Tibial artery (tissue), 4 donors: ENCODE measurements at regions not wholly inside any gene's neighbourhood (a gene's known extent, or its start where the extent isn't known, plus 50 kb on each side); places are given as distances from the start of the nearest gene placed in this dataset.
"Not testable (repeated sequence)": the region's sequence is repeated elsewhere in the genome, so short reads cannot be mapped to it uniquely, and the experiment has no call there.

Experiments
- DNase-seq, 2 donors: peaks; one replicate each; pipeline ENCODE4 v3.0.0-alpha.2; 2019
- H3K27ac ChIP-seq, 2 donors: fragments of 200-600 bp; sonication (generic) in 1 of 2; 1 replicate in 1 of 2; 2 replicates in 1 of 2; pipeline ENCODE4 v1.5.1; 2018 to 2019; ENCODE audit warnings: mild to moderate bottlenecking in 1 of 2
- H3K27me3 ChIP-seq, 2 donors: fragments of 200-600 bp; sonication (generic) in 1 of 2; one replicate each; pipeline versions ENCODE4 v1.5.1 to v1.6.0; 2016 to 2019
- H3K36me3 ChIP-seq, 3 donors: fragments of 200-600 bp; sonication (generic) in 2 of 3; one replicate each; pipeline ENCODE4 v1.5.1; 2016 to 2019; ENCODE audit warnings: mild to moderate bottlenecking in 2 of 3
- H3K4me1 ChIP-seq, 4 donors: fragments of 200-600 bp; sonication (generic) in 2 of 4; 1 replicate in 3 of 4; 2 replicates in 1 of 4; pipeline ENCODE4 v1.5.1; 2016 to 2019
- H3K4me3 ChIP-seq, 2 donors: fragments of 200-600 bp; sonication (generic) in 1 of 2; 1 replicate in 1 of 2; 2 replicates in 1 of 2; pipeline ENCODE4 v1.5.1; 2018 to 2019; ENCODE audit warnings: mild to moderate bottlenecking in 2 of 2
- H3K9me3 ChIP-seq, 3 donors: fragments of 200-600 bp; sonication (generic) in 1 of 3; one replicate each; pipeline ENCODE4 v1.5.1; 2016 to 2019
- intact Hi-C: fragments of 100-400 bp; cut with DNase I; formaldehyde crosslinking; loops from one replicate; pipeline ENCODE4 v1.15.0; 2023; ENCODE audit warnings: low total_unique reads
- TF ChIP-seq, protein P1 (sequence below), 2 experiments: fragments of 200-600 bp in 1 of 2; fragments of 450-650 bp in 1 of 2; IDR thresholded peaks; one replicate each; pipeline ENCODE4 v1.5.1; 2017 to 2019; ENCODE audit warnings: antibody characterized with exemption in 2 of 2, mild to moderate bottlenecking in 1 of 2, moderate library complexity in 1 of 2

DNA sequence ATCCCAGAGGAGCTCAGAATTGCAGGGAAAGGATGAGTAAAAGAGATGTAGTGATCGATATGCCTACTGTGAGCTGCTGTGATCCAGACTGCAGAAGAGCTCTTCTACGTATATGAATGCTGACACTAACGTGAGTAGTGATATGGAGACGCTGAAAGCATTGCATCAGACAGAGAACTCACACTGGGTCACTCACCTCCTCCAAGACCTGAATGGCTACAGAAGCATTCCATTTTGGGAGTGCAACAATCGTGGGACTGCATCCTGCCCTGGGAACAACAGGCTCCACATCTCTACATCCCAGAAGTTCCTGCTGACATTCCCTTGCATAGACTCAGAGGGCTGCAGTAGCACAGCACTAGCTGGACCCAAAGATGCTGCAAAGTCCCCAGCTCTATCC is 755.9 kb upstream of the MEF2C start:
- no peaks in the 10 kb centered on the region for H3K27me3 ChIP-seq
- TF ChIP-seq, protein P1, sequence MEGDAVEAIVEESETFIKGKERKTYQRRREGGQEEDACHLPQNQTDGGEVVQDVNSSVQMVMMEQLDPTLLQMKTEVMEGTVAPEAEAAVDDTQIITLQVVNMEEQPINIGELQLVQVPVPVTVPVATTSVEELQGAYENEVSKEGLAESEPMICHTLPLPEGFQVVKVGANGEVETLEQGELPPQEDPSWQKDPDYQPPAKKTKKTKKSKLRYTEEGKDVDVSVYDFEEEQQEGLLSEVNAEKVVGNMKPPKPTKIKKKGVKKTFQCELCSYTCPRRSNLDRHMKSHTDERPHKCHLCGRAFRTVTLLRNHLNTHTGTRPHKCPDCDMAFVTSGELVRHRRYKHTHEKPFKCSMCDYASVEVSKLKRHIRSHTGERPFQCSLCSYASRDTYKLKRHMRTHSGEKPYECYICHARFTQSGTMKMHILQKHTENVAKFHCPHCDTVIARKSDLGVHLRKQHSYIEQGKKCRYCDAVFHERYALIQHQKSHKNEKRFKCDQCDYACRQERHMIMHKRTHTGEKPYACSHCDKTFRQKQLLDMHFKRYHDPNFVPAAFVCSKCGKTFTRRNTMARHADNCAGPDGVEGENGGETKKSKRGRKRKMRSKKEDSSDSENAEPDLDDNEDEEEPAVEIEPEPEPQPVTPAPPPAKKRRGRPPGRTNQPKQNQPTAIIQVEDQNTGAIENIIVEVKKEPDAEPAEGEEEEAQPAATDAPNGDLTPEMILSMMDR (IDR thresholded peaks at IDR 0.05) = no peak
- H3K4me1 ChIP-seq = no peaks in the 10 kb centered on the region
- intact Hi-C loops = no loop called here
- H3K36me3 ChIP-seq = no peaks in the 10 kb centered on the region
- H3K27ac ChIP-seq = no peak overlapping the region
- no peak for DNase-seq
- no peak overlapping the region for H3K4me3 ChIP-seq
- no peaks in the 10 kb centered on the region for H3K9me3 ChIP-seq

DNA sequence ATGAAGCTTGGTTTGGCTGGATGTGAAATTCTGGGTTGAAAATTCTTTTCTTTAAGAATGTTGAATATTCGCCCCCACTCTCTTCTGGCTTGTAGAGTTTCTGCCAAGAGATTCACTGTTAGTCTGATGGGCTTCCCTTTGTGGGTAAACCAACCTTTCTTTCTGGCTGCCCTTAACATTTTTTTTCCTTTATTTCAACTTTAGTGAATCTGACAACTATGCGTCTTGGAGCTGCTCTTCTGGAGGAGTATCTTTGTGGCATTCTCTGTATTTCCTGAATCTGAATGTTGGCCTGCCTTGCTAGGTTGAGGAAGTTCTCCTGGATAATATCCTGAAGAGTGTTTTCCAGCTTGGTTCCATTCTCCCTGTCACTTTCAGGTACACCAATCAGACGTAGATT is 751.2 kb upstream of the MEF2C start:
- H3K4me3 ChIP-seq, DNase-seq, H3K36me3 ChIP-seq, H3K4me1 ChIP-seq, H3K27ac ChIP-seq, H3K9me3 ChIP-seq, intact Hi-C loops, H3K27me3 ChIP-seq: not testable (repeated sequence)

DNA sequence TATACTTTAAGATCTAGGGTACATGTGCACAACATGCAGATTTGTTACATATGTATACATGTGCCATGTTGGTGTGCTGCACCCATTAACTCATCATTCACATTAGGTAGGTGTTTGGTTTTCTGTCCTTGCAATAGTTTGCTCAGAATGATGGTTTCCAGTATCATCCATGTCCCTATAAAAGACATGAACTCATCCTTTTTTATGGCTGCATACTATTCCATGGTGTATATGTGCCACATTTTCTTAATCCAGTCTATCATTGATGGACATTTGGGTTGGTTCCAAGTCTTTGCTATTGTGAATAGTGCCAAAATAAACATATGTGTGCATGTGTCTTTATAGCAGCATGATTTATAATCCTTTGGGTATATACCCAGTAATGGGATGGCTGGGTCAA is 747.1 kb upstream of the MEF2C start:
- H3K27ac ChIP-seq, H3K4me1 ChIP-seq, intact Hi-C loops, H3K27me3 ChIP-seq, H3K4me3 ChIP-seq, DNase-seq, H3K9me3 ChIP-seq, H3K36me3 ChIP-seq: not testable (repeated sequence)

DNA sequence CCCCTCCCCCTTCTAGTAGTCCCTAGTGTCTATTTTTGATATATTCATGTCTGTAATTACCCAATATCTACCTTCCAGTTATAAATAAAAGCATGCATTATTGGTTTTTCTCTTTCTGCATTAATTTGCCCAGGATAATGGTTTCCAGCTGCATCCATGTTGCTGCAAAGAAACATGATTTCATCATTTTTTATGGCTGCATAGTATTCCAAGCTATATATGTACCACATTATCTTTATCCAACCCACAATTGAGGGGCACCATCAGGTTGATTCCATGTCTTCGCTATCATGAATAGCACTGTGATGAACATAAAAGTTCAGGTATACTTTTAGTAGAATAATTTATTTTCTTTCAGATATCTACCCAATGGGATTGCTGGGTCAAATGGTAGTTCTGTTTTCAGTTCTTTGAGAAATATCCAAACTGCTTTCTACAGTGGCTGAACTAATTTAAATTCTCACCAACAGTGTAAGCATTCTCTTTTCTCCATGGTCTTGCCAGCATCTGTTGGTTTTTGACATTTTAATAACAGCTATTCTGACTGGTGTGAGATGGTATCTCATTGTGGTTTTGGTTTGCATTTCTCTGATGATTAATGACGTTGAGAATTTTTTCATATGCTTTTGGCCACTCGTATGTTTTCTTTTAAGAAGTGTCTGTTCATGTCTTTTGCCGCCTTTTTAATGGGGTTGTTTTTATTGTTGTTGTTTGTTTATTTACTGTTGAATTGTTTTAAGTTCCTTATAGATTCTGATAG is 746.1 kb upstream of the MEF2C start:
- no peak for DNase-seq
- Histone ChIP-seq H3K9me3 (no peaks in the 10 kb centered on the region), H3K27ac (no peak overlapping the region), H3K4me3 (no peak overlapping the region), H3K36me3 (no peaks in the 10 kb centered on the region), H3K4me1 (no peaks in the 10 kb centered on the region), H3K27me3 (no peaks in the 10 kb centered on the region)
- TF ChIP-seq, protein P1 (IDR thresholded peaks at IDR 0.05) = no peak
- intact Hi-C loops = no loop called here

DNA sequence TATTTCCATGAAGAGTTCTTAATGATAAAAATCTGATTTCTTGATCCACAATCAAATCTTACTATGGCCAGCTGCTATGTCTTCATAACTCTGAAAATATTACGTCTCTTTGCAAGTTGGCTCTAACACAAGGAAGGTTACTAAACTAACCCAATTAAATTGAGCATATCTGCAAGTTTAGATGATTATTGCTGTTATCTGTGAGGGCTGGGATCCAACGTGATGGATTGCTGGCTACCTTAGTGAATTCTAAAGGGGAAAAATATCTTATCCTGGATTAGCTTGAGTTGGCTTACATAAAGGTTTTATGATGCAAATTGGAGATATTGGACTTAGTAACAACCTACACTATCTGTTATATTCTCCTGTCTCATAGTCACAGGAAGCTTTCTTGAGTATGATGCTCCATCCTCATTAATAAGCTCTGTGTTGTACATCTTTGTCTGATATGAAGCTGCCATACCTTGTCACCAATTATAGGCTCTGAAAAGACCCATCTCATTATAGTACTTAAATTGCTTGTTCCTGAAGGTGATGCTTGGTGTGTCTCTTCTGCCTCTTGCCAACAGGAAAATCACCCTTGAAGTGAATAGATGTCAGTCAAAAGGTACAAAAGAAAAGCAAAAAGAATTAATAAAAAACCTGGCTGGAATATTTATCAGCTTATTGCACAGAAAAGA is 733.0 kb upstream of the MEF2C start:
- Histone ChIP-seq H3K9me3 (no peaks in the 10 kb centered on the region), H3K27ac (no peak overlapping the region), H3K27me3 (no peaks in the 10 kb centered on the region), H3K36me3 (no peaks in the 10 kb centered on the region), H3K4me1 (no peaks in the 10 kb centered on the region), H3K4me3 (no peak overlapping the region)
- TF ChIP-seq, protein P1 (IDR thresholded peaks at IDR 0.05) = no peak
- no peak for DNase-seq
- intact Hi-C loops = no loop called here

DNA sequence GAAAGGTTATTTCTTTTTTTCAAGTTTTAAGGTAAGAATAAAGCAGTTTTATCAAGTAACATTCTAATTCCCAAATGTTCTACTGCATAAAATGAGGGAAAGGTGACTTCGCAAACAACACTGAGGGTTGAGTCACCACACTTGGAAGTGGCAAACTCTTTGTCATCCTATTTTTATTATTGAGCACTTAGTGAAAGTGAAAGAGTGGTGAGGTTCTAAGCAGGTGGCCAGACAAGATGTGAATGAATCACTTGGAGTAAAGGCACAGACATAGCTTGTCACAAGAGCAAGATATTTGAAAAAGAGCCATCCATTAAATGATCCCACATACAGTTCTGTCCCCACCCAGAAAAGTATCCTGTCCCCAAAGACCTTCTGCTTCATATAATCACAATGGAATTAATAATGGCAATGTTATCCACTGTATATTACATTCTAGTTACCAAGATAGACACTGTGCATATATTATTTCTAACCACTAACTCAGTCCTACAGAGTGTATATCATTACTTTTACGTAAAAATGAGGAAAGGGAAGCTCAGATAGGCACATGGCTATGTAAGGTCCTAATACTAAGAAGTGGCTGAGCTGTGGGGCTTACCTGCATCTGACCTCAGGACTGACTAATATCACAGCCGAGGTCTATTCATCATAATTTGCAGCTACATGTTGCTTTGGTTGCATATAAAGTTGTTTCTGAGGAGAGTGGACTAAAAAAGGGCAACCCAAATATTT is 730.4 kb upstream of the MEF2C start:
- Histone ChIP-seq H3K27ac (no peak overlapping the region), H3K9me3 (no peaks in the 10 kb centered on the region), H3K4me1 (no peaks in the 10 kb centered on the region), H3K27me3 (no peaks in the 10 kb centered on the region), H3K36me3 (no peaks in the 10 kb centered on the region), H3K4me3 (no peak overlapping the region)
- DNase-seq = no peak
- intact Hi-C loops = no loop called here
- TF ChIP-seq, protein P1 (IDR thresholded peaks at IDR 0.05) = no peak
